Osteocyte (in vitro differentiated cells): ENCODE measurements at regions not wholly inside any gene's neighbourhood (a gene's known extent, or its start where the extent isn't known, plus 50 kb on each side); places are given as distances from the start of the nearest gene placed in this dataset.

ENCODE experiments used
- DNase-seq: peaks from one replicate; pipeline ENCODE4 v3.0.0; 2021; ENCODE audit warnings: mixed read lengths; ENCODE audit not compliant: unreplicated experiment; ENCODE audit errors: extremely low spot score
- H3K27ac Mint-ChIP-seq: one replicate; pipeline ENCODE4 v1.8.0; 2021; ENCODE audit warnings: mild to moderate bottlenecking, mixed read lengths; ENCODE audit not compliant: unreplicated experiment
- H3K27me3 Mint-ChIP-seq: one replicate; pipeline ENCODE4 v1.8.0; 2021; ENCODE audit warnings: mixed read lengths; ENCODE audit not compliant: unreplicated experiment
- H3K36me3 Mint-ChIP-seq: one replicate; pipeline ENCODE4 v1.8.0; 2021; ENCODE audit warnings: mixed read lengths; ENCODE audit not compliant: unreplicated experiment
- H3K4me1 Mint-ChIP-seq: one replicate; pipeline ENCODE4 v1.8.0; 2021; ENCODE audit warnings: mixed read lengths; ENCODE audit not compliant: unreplicated experiment
- H3K4me3 Mint-ChIP-seq: one replicate; pipeline ENCODE4 v1.8.0; 2021; ENCODE audit warnings: mild to moderate bottlenecking, moderate library complexity, mixed read lengths; ENCODE audit not compliant: unreplicated experiment
- H3K9me3 Mint-ChIP-seq: one replicate; pipeline ENCODE4 v1.8.0; 2021; ENCODE audit warnings: mixed read lengths; ENCODE audit not compliant: unreplicated experiment
- CTCF ChIP-seq: fragments of 200-600 bp; sonication (generic); IDR thresholded peaks from 2 replicates; pipeline ENCODE4 v1.5.0; 2021; ENCODE audit warnings: antibody characterized with exemption, mild to moderate bottlenecking, moderate library complexity

DNA sequence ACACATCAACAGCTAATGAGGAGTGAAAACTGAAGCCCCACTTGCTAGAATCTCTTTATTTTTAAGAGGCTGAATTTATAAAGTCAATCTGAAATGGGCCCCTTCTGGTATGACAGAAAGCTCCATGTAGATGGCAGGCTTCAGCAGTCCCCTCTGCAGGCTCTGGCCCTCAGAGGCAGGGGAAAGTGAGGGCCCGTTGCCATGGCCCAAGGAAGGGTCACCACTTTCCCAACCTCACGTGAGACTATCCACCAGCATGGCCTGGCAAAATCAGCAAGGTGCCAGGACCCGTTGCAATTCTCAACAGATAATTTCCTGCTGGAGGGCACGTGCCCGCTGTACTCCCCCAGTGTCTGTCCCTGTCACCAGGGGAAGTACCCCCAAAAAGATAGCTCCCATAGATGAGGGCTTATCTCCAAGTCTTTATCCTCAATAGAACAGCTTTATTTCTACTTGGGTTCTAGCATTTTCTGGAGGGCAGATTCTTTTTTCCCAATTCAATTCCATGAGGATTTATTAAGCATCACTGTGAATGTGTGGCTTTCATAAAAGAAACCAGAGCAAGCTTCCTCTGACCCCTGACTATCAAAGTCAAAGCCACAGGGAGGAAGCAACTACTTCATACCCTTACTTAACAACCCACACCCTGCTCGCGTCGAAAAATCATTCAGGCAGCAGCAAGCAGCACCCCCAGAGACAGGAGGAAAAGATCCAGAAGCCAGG is 85.4 kb upstream of the FSTL4 start:
- H3K9me3 Mint-ChIP-seq, result no peaks in the 10 kb centered on the region
- no peak overlapping the region for H3K27ac Mint-ChIP-seq
- no peaks in the 10 kb centered on the region for H3K4me1 Mint-ChIP-seq
- DNase-seq, result no peak
- H3K27me3 Mint-ChIP-seq, result peaks cover 13% of the 10 kb centered on the region
- H3K36me3 Mint-ChIP-seq, result no peaks in the 10 kb centered on the region
- H3K4me3 Mint-ChIP-seq, result no peak overlapping the region
- TF ChIP-seq CTCF, result no peak

DNA sequence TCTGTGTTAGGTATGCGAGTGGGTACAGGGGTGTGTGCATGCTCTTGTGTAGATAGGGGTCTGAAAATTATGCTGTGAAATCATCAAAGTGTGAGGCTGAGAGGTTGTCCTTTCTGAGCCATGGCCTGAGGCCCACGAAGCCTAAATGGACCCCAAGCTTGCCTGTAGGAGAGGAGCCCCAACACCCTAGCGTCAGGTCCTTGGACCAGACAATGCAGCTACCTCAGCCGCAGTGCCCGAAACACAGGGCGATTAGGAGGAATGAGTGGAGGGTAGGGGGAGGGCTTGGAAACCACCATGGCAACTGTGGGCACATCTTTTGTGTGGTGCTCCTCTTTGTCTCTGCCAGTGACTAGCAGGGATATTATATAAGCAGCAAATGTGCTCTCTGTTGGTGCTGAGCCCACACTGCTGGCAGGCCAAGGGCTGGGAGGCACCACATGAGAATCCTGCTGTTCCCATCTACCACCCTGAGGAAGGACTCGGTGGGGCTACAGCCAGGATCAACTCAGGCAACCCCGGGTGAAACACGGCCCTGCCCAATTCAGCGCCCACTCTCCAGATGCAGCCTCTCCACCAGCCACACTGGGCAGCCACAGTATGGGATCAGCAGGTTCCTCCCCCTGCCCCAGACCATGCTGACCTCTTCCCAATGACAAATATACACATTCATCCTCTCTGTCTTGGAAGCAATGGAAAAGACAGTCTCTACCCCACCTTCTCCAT is 84.6 kb upstream of the FSTL4 start:
- Mint-ChIP-seq H3K9me3 (no peaks in the 10 kb centered on the region), H3K27ac (no peak overlapping the region), H3K4me1 (no peaks in the 10 kb centered on the region), H3K36me3 (no peaks in the 10 kb centered on the region), H3K4me3 (no peak overlapping the region), H3K27me3 (peaks cover 20% of the 10 kb centered on the region)
- no peak for TF ChIP-seq CTCF
- DNase-seq, result no peak

DNA sequence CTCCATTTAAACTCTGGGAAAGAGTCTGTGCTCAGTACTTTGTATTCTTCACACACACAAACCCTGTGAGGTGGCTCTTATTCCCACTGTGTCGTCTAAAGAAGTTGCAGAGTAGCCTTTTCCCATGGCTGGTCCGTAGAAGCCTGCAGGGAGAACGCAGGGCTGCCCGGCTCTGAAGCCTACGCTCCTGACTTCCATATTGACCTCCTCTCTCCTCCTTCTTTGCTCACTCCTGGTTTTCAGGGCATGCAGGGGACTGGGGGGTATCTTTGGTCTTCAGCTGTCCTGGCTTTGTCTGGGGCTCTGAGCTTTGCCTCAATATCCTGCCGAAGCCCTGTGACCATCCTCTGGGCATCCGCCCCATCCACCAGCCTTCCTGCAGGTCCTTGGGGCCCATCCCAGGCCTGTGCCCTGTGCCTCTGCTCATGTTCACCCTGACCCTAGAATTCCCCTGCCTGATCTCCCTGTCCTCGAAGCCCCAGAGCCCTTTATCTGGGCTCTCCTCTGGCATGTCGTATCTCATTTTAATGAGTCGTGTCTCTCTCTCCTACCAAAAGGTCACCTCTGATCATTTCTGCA is 83.8 kb upstream of the FSTL4 start:
- H3K27me3 Mint-ChIP-seq, result peaks cover 29% of the 10 kb centered on the region
- no peaks in the 10 kb centered on the region for H3K9me3 Mint-ChIP-seq
- H3K27ac Mint-ChIP-seq, result no peak overlapping the region
- H3K36me3 Mint-ChIP-seq, result no peaks in the 10 kb centered on the region
- no peaks in the 10 kb centered on the region for H3K4me1 Mint-ChIP-seq
- H3K4me3 Mint-ChIP-seq, result no peak overlapping the region
- DNase-seq, result no peak
- no peak for TF ChIP-seq CTCF

- peaks cover 37% of the 10 kb centered on the region for H3K27me3 Mint-ChIP-seq
- no peak overlapping the region for H3K4me3 Mint-ChIP-seq
- H3K9me3 Mint-ChIP-seq, result no peaks in the 10 kb centered on the region
- no peak for DNase-seq
- H3K27ac Mint-ChIP-seq, result no peak overlapping the region
- no peaks in the 10 kb centered on the region for H3K36me3 Mint-ChIP-seq
- no peak for TF ChIP-seq CTCF
- H3K4me1 Mint-ChIP-seq, result no peaks in the 10 kb centered on the region
These were observed 82.0 kb upstream of the FSTL4 start for GRCh38 chr5:133694181-133694831.

- no peak for TF ChIP-seq CTCF
- Mint-ChIP-seq H3K27me3 (peaks cover 52% of the 10 kb centered on the region), H3K9me3 (no peaks in the 10 kb centered on the region), H3K4me1 (no peaks in the 10 kb centered on the region), H3K4me3 (no peak overlapping the region), H3K27ac (no peak overlapping the region), H3K36me3 (no peaks in the 10 kb centered on the region)
- no peak for DNase-seq
These were observed 79.1 kb upstream of the FSTL4 start for GRCh38 chr5:133691448-133691847.
